H9 (cell line): ENCODE measurements at regions not wholly inside any gene's neighbourhood (a gene's known extent, or its start where the extent isn't known, plus 50 kb on each side); places are given as distances from the start of the nearest gene placed in this dataset.

Source experiments
- DNase-seq: peaks from one replicate; pipeline ENCODE4 v3.0.0-alpha.2; 2017
- H2AFZ ChIP-seq: one replicate; pipeline ENCODE4 v1.6.1; 2013; ENCODE audit warnings: mild to moderate bottlenecking, low read length, control low read depth, moderate library complexity
- H2AK5ac ChIP-seq: 2 replicates; pipeline ENCODE4 v1.6.1; 2013; ENCODE audit warnings: low read length, control low read depth, mixed read lengths; ENCODE audit not compliant: insufficient read length
- H2BK120ac ChIP-seq: one replicate; pipeline ENCODE4 v1.6.1; 2013; ENCODE audit warnings: low read depth, mild to moderate bottlenecking, low read length, control low read depth, inconsistent platforms; ENCODE audit not compliant: poor library complexity, severe bottlenecking
- H2BK12ac ChIP-seq: 2 replicates; pipeline ENCODE4 v1.6.1; 2013; ENCODE audit warnings: low read length, control low read depth, mixed read lengths, low read depth; ENCODE audit not compliant: insufficient read length
- H2BK15ac ChIP-seq: 2 replicates; pipeline ENCODE4 v1.6.1; 2013; ENCODE audit warnings: low read depth, low read length, control low read depth
- H2BK20ac ChIP-seq: one replicate; pipeline ENCODE4 v1.6.1; 2013; ENCODE audit warnings: low read depth, mild to moderate bottlenecking, low read length, control low read depth, inconsistent platforms; ENCODE audit not compliant: poor library complexity, severe bottlenecking
- H2BK5ac ChIP-seq: 2 replicates; pipeline ENCODE4 v1.6.1; 2013; ENCODE audit warnings: low read length, control low read depth, mixed read lengths; ENCODE audit not compliant: insufficient read length
- H3K14ac ChIP-seq: 2 replicates; pipeline ENCODE4 v1.6.1; 2013; ENCODE audit warnings: low read length, control low read depth; ENCODE audit not compliant: insufficient read depth
- H3K18ac ChIP-seq: 2 replicates; pipeline ENCODE4 v1.6.1; 2013; ENCODE audit warnings: low read depth, mild to moderate bottlenecking, mixed read lengths, low read length, control low read depth; ENCODE audit not compliant: insufficient read length
- H3K23ac ChIP-seq: 2 replicates; pipeline ENCODE4 v1.6.1; 2013; ENCODE audit warnings: low read length, control low read depth, mixed read lengths, low read depth; ENCODE audit not compliant: insufficient read length
- H3K23me2 ChIP-seq: 2 replicates; pipeline ENCODE4 v1.6.1; 2013; ENCODE audit warnings: low read depth, mild to moderate bottlenecking, mixed read lengths, low read length, control low read depth; ENCODE audit not compliant: insufficient read length, poor library complexity, severe bottlenecking
- H3K27ac ChIP-seq: 2 replicates; pipeline ENCODE4 v1.5.1; 2013; ENCODE audit warnings: low read length, control low read depth, mixed read lengths, low read depth; ENCODE audit not compliant: insufficient read length
- H3K27me3 ChIP-seq: 2 replicates; pipeline ENCODE4 v1.6.1; 2013; ENCODE audit warnings: low read length, control low read depth, inconsistent platforms; ENCODE audit not compliant: insufficient read depth
- H3K4ac ChIP-seq: 2 replicates; pipeline ENCODE4 v1.6.1; 2013; ENCODE audit warnings: low read depth, mild to moderate bottlenecking, control low read depth, inconsistent platforms, low read length, moderate library complexity
- H3K4me1 ChIP-seq: 2 replicates; pipeline ENCODE4 v1.6.1; 2013; ENCODE audit warnings: low read length, control low read depth, inconsistent platforms; ENCODE audit not compliant: insufficient read depth
- H3K4me2 ChIP-seq: 2 replicates; pipeline ENCODE4 v1.6.1; 2013; ENCODE audit warnings: low read length, control low read depth, mixed read lengths; ENCODE audit not compliant: insufficient read length, insufficient read depth
- H3K56ac ChIP-seq: 2 replicates; pipeline ENCODE4 v1.6.1; 2013; ENCODE audit warnings: low read depth, mild to moderate bottlenecking, mixed read lengths, low read length, control low read depth; ENCODE audit not compliant: insufficient read length
- H3K79me1 ChIP-seq: 2 replicates; pipeline ENCODE4 v1.6.1; 2013; ENCODE audit warnings: low read depth, mild to moderate bottlenecking, moderate library complexity, low read length, control low read depth, inconsistent platforms; ENCODE audit not compliant: insufficient read depth, poor library complexity, severe bottlenecking
- H3K79me2 ChIP-seq: 2 replicates; pipeline ENCODE4 v1.6.1; 2013; ENCODE audit warnings: low read length, control low read depth, inconsistent platforms; ENCODE audit not compliant: insufficient read depth
- H3K9ac ChIP-seq: 2 replicates; pipeline ENCODE4 v1.6.1; 2013; ENCODE audit warnings: low read length, control low read depth, mixed read lengths; ENCODE audit not compliant: insufficient read length; ENCODE audit errors: extremely low read depth
- H3K9me3 ChIP-seq: one replicate; pipeline ENCODE4 v1.6.1; 2013; ENCODE audit warnings: low read depth, low read length, inconsistent platforms; ENCODE audit not compliant: control insufficient read depth
- H3T11ph ChIP-seq: one replicate; pipeline ENCODE4 v1.6.1; 2013; ENCODE audit warnings: mild to moderate bottlenecking, low read length, control low read depth, inconsistent platforms
- H4K20me1 ChIP-seq: one replicate; pipeline ENCODE4 v1.6.1; 2013; ENCODE audit not compliant: control insufficient read depth, insufficient read length, insufficient read depth
- H4K5ac ChIP-seq: 2 replicates; pipeline ENCODE4 v1.6.1; 2013; ENCODE audit warnings: low read depth, mild to moderate bottlenecking, mixed read lengths, low read length, control low read depth; ENCODE audit not compliant: insufficient read length
- H4K8ac ChIP-seq: replicated peaks from 2 replicates; pipeline ENCODE4 v1.6.1; 2013; ENCODE audit warnings: low read length, control low read depth, mixed read lengths, low read depth; ENCODE audit not compliant: insufficient read length
- H4K91ac ChIP-seq: 2 replicates; pipeline ENCODE4 v1.6.1; 2013; ENCODE audit warnings: low read depth, mild to moderate bottlenecking, moderate library complexity, mixed read lengths, low read length, control low read depth; ENCODE audit not compliant: insufficient read length
- H3K27ac Mint-ChIP-seq, 3 experiments: 2 replicates in 2 of 3; 3 replicates in 1 of 3; pipeline ENCODE4 v1.8.0; 2020 to 2021; ENCODE audit warnings: mixed read lengths in 3 of 3, mild to moderate bottlenecking in 1 of 3, moderate library complexity in 1 of 3
- H3K27me3 Mint-ChIP-seq: 2 replicates; pipeline ENCODE4 v1.8.0; 2021; ENCODE audit warnings: low read depth, mild to moderate bottlenecking, moderate library complexity, mixed read lengths
- H3K36me3 Mint-ChIP-seq, 3 experiments: 2 replicates in 2 of 3; 3 replicates in 1 of 3; pipeline ENCODE4 v1.8.0; 2020 to 2021; ENCODE audit warnings: low read depth in 3 of 3, mixed read lengths in 3 of 3; ENCODE audit not compliant: insufficient read depth in 1 of 3
- H3K4me1 Mint-ChIP-seq, 2 experiments: 2 replicates each; pipeline ENCODE4 v1.8.0; 2020; ENCODE audit warnings: mixed read lengths in 2 of 2
- H3K4me3 Mint-ChIP-seq, 2 experiments: 2 replicates in 1 of 2; 3 replicates in 1 of 2; pipeline ENCODE4 v1.8.0; 2020 to 2021; ENCODE audit warnings: mild to moderate bottlenecking in 2 of 2, mixed read lengths in 2 of 2, moderate library complexity in 1 of 2
- H3K9me3 Mint-ChIP-seq, 2 experiments: 2 replicates in 1 of 2; 3 replicates in 1 of 2; pipeline ENCODE4 v1.8.0; 2020; ENCODE audit warnings: mild to moderate bottlenecking in 2 of 2, mixed read lengths in 2 of 2, moderate library complexity in 1 of 2
- CTCF ChIP-seq: fragments of 200-600 bp; sonication (generic); conservative IDR thresholded peaks from 3 replicates; pipeline ENCODE4 v1.8.0; 2021; ENCODE audit warnings: antibody characterized with exemption, mild to moderate bottlenecking
- WGBS: extraction: QIAGEN DNeasy Blood & Tissue Kit; methylation state at CpG from one replicate; pipeline ENCODE4 v1.1.7; 2013; ENCODE audit warnings: missing lambda C conversion rate, low lambda C conversion rate, mixed read lengths; ENCODE audit not compliant: insufficient read length; ENCODE audit errors: extremely low coverage; 5-methylcytosine and 5-hydroxymethylcytosine counted together

- no peaks in the 10 kb centered on the region for H3K9me3 Mint-ChIP-seq
- no peak overlapping the region for H2BK120ac ChIP-seq
- H3K14ac ChIP-seq: no peak overlapping the region
- no peak overlapping the region for H4K8ac ChIP-seq
- no peak overlapping the region for H4K5ac ChIP-seq
- H4K20me1 ChIP-seq: no peaks in the 10 kb centered on the region
- no peak overlapping the region for H3K56ac ChIP-seq
- no peak overlapping the region for H3K4me2 ChIP-seq
- peaks cover 4% of the 10 kb centered on the region for H3K79me1 ChIP-seq
- no peak for TF ChIP-seq CTCF
- no peaks in the 10 kb centered on the region for H3K27me3 ChIP-seq
- no peak overlapping the region for H2BK20ac ChIP-seq
- H3K27me3 Mint-ChIP-seq: no peaks in the 10 kb centered on the region
- H3K4me1 ChIP-seq: peaks cover 8% of the 10 kb centered on the region; the same call in 1 of the 2 replicates
- no peak overlapping the region for H3K4ac ChIP-seq
- H3K4me1 Mint-ChIP-seq: peaks cover 67 to 82% of the 10 kb centered on the region in 2 experiments
- WGBS: no CpG with 5 or more reads among the region's 5 CpGs
- no peaks in the 10 kb centered on the region for H3K9me3 ChIP-seq
- H3K4me3 Mint-ChIP-seq: no peak overlapping the region
- no peaks in the 10 kb centered on the region for H3K23me2 ChIP-seq
- no peak overlapping the region for H4K91ac ChIP-seq
- H3K23ac ChIP-seq: no peak overlapping the region
- no peak overlapping the region for H3K27ac ChIP-seq
- no peak overlapping the region for H2BK5ac ChIP-seq
- H2AFZ ChIP-seq: no peak overlapping the region
- no peak overlapping the region for H2BK15ac ChIP-seq
- DNase-seq: no peak
- H2AK5ac ChIP-seq: no peak overlapping the region
- peaks cover 4 to 16% (median 6%) of the 10 kb centered on the region in 3 experiments; a peak in 6 of 7 replicates for H3K36me3 Mint-ChIP-seq
- H3T11ph ChIP-seq: no peak overlapping the region
- H3K9ac ChIP-seq: no peak overlapping the region
- peaks cover 1% of the 10 kb centered on the region; the same call in 1 of the 2 replicates for H3K79me2 ChIP-seq
- H2BK12ac ChIP-seq: no peak overlapping the region
- no peak overlapping the region; a peak in 2 of 7 replicates for H3K27ac Mint-ChIP-seq
- no peak overlapping the region for H3K18ac ChIP-seq
These were observed 159.3 kb downstream of the GLI2 start for GRCh38 chr2:120894966-120895365.
